Activated CD4-positive, CD25-positive, alpha-beta regulatory T cell treated with anti-CD3 and anti-CD28 coated beads, Interleukin-2, amount 50 U/mL, for 24 hours (primary cell): ENCODE measurements at regions not wholly inside any gene's neighbourhood (a gene's known extent, or its start where the extent isn't known, plus 50 kb on each side); places are given as distances from the start of the nearest gene placed in this dataset.

ENCODE experiments used
- ATAC-seq, 2 donors: fragments of 150-1000 bp; cut with Tn5 transposase; one replicate each; pipeline ENCODE4 v1.10.0; 2021; ENCODE audit warnings: mild to moderate bottlenecking in 1 of 2, moderate library complexity in 1 of 2

- ATAC-seq: no peak
These were observed 201.6 kb upstream of the JARID2 start for GRCh38 chr6:15044146-15044882.

GRCh38 chr6:15044948-15045347 lies 200.9 kb upstream of the JARID2 start:
- ATAC-seq: no peak

GRCh38 chr6:15046751-15047150 lies 199.1 kb upstream of the JARID2 start:
- no peak for ATAC-seq

- ATAC-seq: no peak
These were observed 197.5 kb upstream of the JARID2 start for GRCh38 chr6:15048367-15048766.

- no peak for ATAC-seq
These were observed 187.4 kb upstream of the JARID2 start for GRCh38 chr6:15058200-15059061.

GRCh38 chr6:15061180-15061641 lies 184.7 kb upstream of the JARID2 start:
- no peak for ATAC-seq

GRCh38 chr6:15061908-15062515 lies 183.9 kb upstream of the JARID2 start:
- ATAC-seq: no peak

- ATAC-seq: no peak
These were observed 183.2 kb upstream of the JARID2 start for GRCh38 chr6:15062516-15063252.

- no peak for ATAC-seq
These were observed 182.5 kb upstream of the JARID2 start for GRCh38 chr6:15063253-15063853.

- no peak for ATAC-seq
These were observed 180.4 kb upstream of the JARID2 start for GRCh38 chr6:15065261-15065989.

- ATAC-seq: no peak
These were observed 179.6 kb upstream of the JARID2 start for GRCh38 chr6:15066089-15066758.

GRCh38 chr6:15073344-15073789 lies 172.5 kb upstream of the JARID2 start:
- no peak for ATAC-seq

- ATAC-seq: no peak
These were observed 171.9 kb upstream of the JARID2 start for GRCh38 chr6:15073883-15074465.

GRCh38 chr6:15074806-15075205 lies 171.1 kb upstream of the JARID2 start:
- no peak for ATAC-seq

- ATAC-seq: no peak
These were observed 169.3 kb upstream of the JARID2 start for GRCh38 chr6:15076565-15076964.

GRCh38 chr6:15077006-15077405 lies 168.9 kb upstream of the JARID2 start:
- no peak for ATAC-seq

GRCh38 chr6:15077961-15078360 lies 167.9 kb upstream of the JARID2 start:
- ATAC-seq: no peak

GRCh38 chr6:15079288-15079817 lies 166.5 kb upstream of the JARID2 start:
- no peak for ATAC-seq

GRCh38 chr6:15080895-15081294 lies 165.0 kb upstream of the JARID2 start:
- ATAC-seq: no peak

GRCh38 chr6:15081447-15081846 lies 164.4 kb upstream of the JARID2 start:
- ATAC-seq: no peak
